ENCODE measurements at regions not wholly inside any gene's neighbourhood (a gene's known extent, or its start where the extent isn't known, plus 50 kb on each side); places are given as distances from the start of the nearest gene placed in this dataset.

GRCh38 chr7:93651603-93652159, 77.2 kb upstream of the CALCR start:
- CTCF ChIA-PET, result no interaction called here
- POLR2A ChIA-PET (ENCODE audit: unreplicated experiment), result no interaction called here
- Histone ChIP-seq H3K9me2 (replicated peaks; ENCODE audit: low read length) (no peaks in the 10 kb centered on the region), H2AFZ (ENCODE audit: low read length) (no peak overlapping the region), H3K4me1 (ENCODE audit: insufficient read depth, low read length) (no peaks in the 10 kb centered on the region), H3K27ac (ENCODE audit: low read length) (no peak overlapping the region), H4K20me1 (ENCODE audit: low read length) (no peaks in the 10 kb centered on the region), H3K27me3 (ENCODE audit: low read length) (peaks cover 9% of the 10 kb centered on the region; the same call in 1 of the 2 replicates), H3K36me3 (ENCODE audit: low read depth, low read length) (no peaks in the 10 kb centered on the region), H3K4me3 (ENCODE audit: low read length) (no peak overlapping the region), H3K9ac (ENCODE audit: low read length) (no peak overlapping the region), H3K79me2 (ENCODE audit: low read length) (no peaks in the 10 kb centered on the region), H3K4me2 (ENCODE audit: low read length) (no peak overlapping the region), H3F3A (ENCODE audit: low read length, unreplicated experiment) (no peaks in the 10 kb centered on the region), H3K9me3 (ENCODE audit: low read length) (no peaks in the 10 kb centered on the region)
- no TSS peak for BruUV-seq (replicated peaks)
- no peak for TF ChIP-seq CTCF (conservative IDR thresholded peaks at IDR 0.05; ENCODE audit: low read depth, low read length)
- no peak for TF ChIP-seq EZH2phosphoT487 (IDR thresholded peaks at IDR 0.05; ENCODE audit: borderline replicate concordance, low read length)
- no peak for TF ChIP-seq EZH2 (IDR thresholded peaks at IDR 0.05; ENCODE audit: low read length, unreplicated experiment)
- no peak for ATAC-seq
- intact Hi-C loops (cut with micrococcal nuclease), result no loop called here
- DNase-seq, result no peak

- CTCF ChIA-PET, result interaction anchor here (0.6 kb wide), 1 partner anchor 360 kb away, joined by 3 read pairs; no protein-coding TSS in a partner anchor
- no peak overlapping the region for H3K27ac ChIP-seq (ENCODE audit: low read length)
- H3K4me1 ChIP-seq (ENCODE audit: insufficient read depth, low read length), result no peaks in the 10 kb centered on the region
- intact Hi-C loops (cut with micrococcal nuclease), result no loop called here
- no peaks in the 10 kb centered on the region for H3K9me3 ChIP-seq (ENCODE audit: low read length)
- H3K9ac ChIP-seq (ENCODE audit: low read length), result no peak overlapping the region
- BruUV-seq (replicated peaks), result no TSS peak
- no peaks in the 10 kb centered on the region for H3K9me2 ChIP-seq (replicated peaks; ENCODE audit: low read length)
- ATAC-seq, result no peak
- H3K27me3 ChIP-seq (ENCODE audit: low read length), result peaks cover 9% of the 10 kb centered on the region; the same call in 1 of the 2 replicates
- no peaks in the 10 kb centered on the region for H3K79me2 ChIP-seq (ENCODE audit: low read length)
- no peaks in the 10 kb centered on the region for H3K36me3 ChIP-seq (ENCODE audit: low read depth, low read length)
- no peak for TF ChIP-seq EZH2phosphoT487 (IDR thresholded peaks at IDR 0.05; ENCODE audit: borderline replicate concordance, low read length)
- no peak for TF ChIP-seq CTCF (conservative IDR thresholded peaks at IDR 0.05; ENCODE audit: low read depth, low read length)
- no peak for TF ChIP-seq EZH2 (IDR thresholded peaks at IDR 0.05; ENCODE audit: low read length, unreplicated experiment)
- no peaks in the 10 kb centered on the region for H4K20me1 ChIP-seq (ENCODE audit: low read length)
- no peak overlapping the region for H2AFZ ChIP-seq (ENCODE audit: low read length)
- H3K4me3 ChIP-seq (ENCODE audit: low read length), result no peak overlapping the region
- H3K4me2 ChIP-seq (ENCODE audit: low read length), result no peak overlapping the region
- H3F3A ChIP-seq (ENCODE audit: low read length, unreplicated experiment), result no peaks in the 10 kb centered on the region
- POLR2A ChIA-PET (ENCODE audit: unreplicated experiment), result no interaction called here
- no peak for DNase-seq
Measured at GRCh38 chr7:93646538-93646937, 72.0 kb upstream of the CALCR start.

- no peaks in the 10 kb centered on the region for H3K36me3 ChIP-seq (ENCODE audit: low read depth, low read length)
- H3K27ac ChIP-seq (ENCODE audit: low read length), result no peak overlapping the region
- TF ChIP-seq EZH2phosphoT487 (IDR thresholded peaks at IDR 0.05; ENCODE audit: borderline replicate concordance, low read length) (no peak), EZH2 (IDR thresholded peaks at IDR 0.05; ENCODE audit: low read length, unreplicated experiment) (no peak), CTCF (conservative IDR thresholded peaks at IDR 0.05; ENCODE audit: low read depth, low read length) (no peak)
- no peak overlapping the region for H2AFZ ChIP-seq (ENCODE audit: low read length)
- CTCF ChIA-PET, result no interaction called here
- no peaks in the 10 kb centered on the region for H4K20me1 ChIP-seq (ENCODE audit: low read length)
- no peak overlapping the region for H3K4me3 ChIP-seq (ENCODE audit: low read length)
- no peak overlapping the region for H3K4me2 ChIP-seq (ENCODE audit: low read length)
- no peaks in the 10 kb centered on the region for H3K4me1 ChIP-seq (ENCODE audit: insufficient read depth, low read length)
- intact Hi-C loops (cut with micrococcal nuclease), result no loop called here
- no peaks in the 10 kb centered on the region for H3K79me2 ChIP-seq (ENCODE audit: low read length)
- H3K9me2 ChIP-seq (replicated peaks; ENCODE audit: low read length), result no peaks in the 10 kb centered on the region
- no peak overlapping the region for H3K9ac ChIP-seq (ENCODE audit: low read length)
- ATAC-seq, result no peak
- DNase-seq, result no peak
- no peaks in the 10 kb centered on the region for H3K9me3 ChIP-seq (ENCODE audit: low read length)
- no TSS peak for BruUV-seq (replicated peaks)
- POLR2A ChIA-PET (ENCODE audit: unreplicated experiment), result no interaction called here
- no peaks in the 10 kb centered on the region for H3F3A ChIP-seq (ENCODE audit: low read length, unreplicated experiment)
- no peaks in the 10 kb centered on the region; the same call in 1 of the 2 replicates for H3K27me3 ChIP-seq (ENCODE audit: low read length)
Measured at GRCh38 chr7:93636276-93636675, 61.8 kb upstream of the CALCR start.

All from PC-3 (cell line).